ENCODE measurements at regions not wholly inside any gene's neighbourhood (a gene's known extent, or its start where the extent isn't known, plus 50 kb on each side); places are given as distances from the start of the nearest gene placed in this dataset.
"Not testable (repeated sequence)": the region's sequence is repeated elsewhere in the genome, so short reads cannot be mapped to it uniquely, and the experiment has no call there.

DNA sequence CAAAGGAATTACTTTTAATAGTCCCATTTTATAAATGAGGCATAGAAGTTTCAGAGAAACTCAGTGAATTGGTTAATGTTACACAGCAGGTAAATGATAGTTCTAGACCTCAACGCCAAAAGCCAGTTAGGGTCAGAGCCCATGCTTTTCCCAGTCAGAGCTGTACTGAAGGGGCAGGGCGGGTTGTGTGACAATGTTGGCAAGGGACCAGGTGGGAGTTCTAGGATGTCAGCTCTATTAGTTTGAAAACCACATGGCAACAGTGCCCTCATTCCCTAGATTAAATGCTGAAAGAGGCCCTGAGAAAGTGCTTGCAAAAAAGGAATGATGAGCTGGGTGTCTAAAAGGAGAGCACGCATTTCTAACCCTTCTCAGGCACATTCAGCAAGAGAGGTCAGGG is 65.4 kb upstream of the EPHB1 start:
- no peaks in the 10 kb centered on the region for H3K9me3 ChIP-seq (ENCODE audit: control insufficient read depth, low read length)
- no peaks in the 10 kb centered on the region for H3K4me1 Mint-ChIP-seq
- no peaks in the 10 kb centered on the region for H3K36me3 Mint-ChIP-seq (ENCODE audit: low read depth)
- H3K27me3 Mint-ChIP-seq (ENCODE audit: insufficient read depth): peaks cover 10% of the 10 kb centered on the region
- TF ChIP-seq, protein P1, sequence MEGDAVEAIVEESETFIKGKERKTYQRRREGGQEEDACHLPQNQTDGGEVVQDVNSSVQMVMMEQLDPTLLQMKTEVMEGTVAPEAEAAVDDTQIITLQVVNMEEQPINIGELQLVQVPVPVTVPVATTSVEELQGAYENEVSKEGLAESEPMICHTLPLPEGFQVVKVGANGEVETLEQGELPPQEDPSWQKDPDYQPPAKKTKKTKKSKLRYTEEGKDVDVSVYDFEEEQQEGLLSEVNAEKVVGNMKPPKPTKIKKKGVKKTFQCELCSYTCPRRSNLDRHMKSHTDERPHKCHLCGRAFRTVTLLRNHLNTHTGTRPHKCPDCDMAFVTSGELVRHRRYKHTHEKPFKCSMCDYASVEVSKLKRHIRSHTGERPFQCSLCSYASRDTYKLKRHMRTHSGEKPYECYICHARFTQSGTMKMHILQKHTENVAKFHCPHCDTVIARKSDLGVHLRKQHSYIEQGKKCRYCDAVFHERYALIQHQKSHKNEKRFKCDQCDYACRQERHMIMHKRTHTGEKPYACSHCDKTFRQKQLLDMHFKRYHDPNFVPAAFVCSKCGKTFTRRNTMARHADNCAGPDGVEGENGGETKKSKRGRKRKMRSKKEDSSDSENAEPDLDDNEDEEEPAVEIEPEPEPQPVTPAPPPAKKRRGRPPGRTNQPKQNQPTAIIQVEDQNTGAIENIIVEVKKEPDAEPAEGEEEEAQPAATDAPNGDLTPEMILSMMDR (conservative IDR thresholded peaks at IDR 0.05): no peak
- no peaks in the 10 kb centered on the region for H3K4me1 ChIP-seq (ENCODE audit: control insufficient read depth, insufficient read depth, low read length)
- no peak for DNase-seq
- H3K4me3 ChIP-seq (ENCODE audit: low read length): no peak overlapping the region
- no peak overlapping the region for H3K27ac ChIP-seq (ENCODE audit: low read depth, low read length)
- H3K9ac ChIP-seq (ENCODE audit: extremely low read depth, low read length, poor library complexity, severe bottlenecking): no peak overlapping the region
- H3K9me3 Mint-ChIP-seq: no peaks in the 10 kb centered on the region
- 93 to 100% methylated on average over 3 of the region's 3 CpGs for WGBS, 2 experiments (ENCODE audit: insufficient coverage in 1 of 2, insufficient read length in 1 of 2)
- no peaks in the 10 kb centered on the region for H3K36me3 ChIP-seq (ENCODE audit: control insufficient read depth, insufficient read depth, low read length)
- no peak overlapping the region for H3K27ac Mint-ChIP-seq
- H3K27me3 ChIP-seq (ENCODE audit: control insufficient read depth, insufficient read depth, low read length, poor library complexity, severe bottlenecking): peaks cover 8% of the 10 kb centered on the region
- no peak overlapping the region for H3K4me3 Mint-ChIP-seq

DNA sequence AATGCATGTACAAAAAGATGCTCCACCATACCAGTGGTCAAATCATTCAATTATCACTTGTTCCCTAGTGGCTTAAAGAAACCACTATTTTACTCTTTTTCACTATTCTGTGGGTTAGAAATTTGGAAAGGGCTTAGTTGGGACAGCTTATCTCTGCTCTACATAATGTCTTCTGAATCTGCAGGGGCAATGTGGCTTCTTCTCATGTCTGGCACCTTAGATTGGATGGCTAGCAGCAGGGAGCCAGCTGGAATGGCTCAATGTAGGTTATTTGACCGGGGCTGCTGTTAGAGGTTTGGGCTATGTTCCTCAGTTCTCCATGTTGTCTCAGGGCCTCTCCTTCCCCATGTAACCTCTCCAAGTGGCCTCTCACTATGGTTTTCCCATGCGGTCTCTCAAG is 57.5 kb upstream of the EPHB1 start:
- no peak overlapping the region for H3K9ac ChIP-seq (ENCODE audit: extremely low read depth, low read length, poor library complexity, severe bottlenecking)
- no peaks in the 10 kb centered on the region for H3K27me3 ChIP-seq (ENCODE audit: control insufficient read depth, insufficient read depth, low read length, poor library complexity, severe bottlenecking)
- peaks cover 11% of the 10 kb centered on the region for H3K27me3 Mint-ChIP-seq (ENCODE audit: insufficient read depth)

DNA sequence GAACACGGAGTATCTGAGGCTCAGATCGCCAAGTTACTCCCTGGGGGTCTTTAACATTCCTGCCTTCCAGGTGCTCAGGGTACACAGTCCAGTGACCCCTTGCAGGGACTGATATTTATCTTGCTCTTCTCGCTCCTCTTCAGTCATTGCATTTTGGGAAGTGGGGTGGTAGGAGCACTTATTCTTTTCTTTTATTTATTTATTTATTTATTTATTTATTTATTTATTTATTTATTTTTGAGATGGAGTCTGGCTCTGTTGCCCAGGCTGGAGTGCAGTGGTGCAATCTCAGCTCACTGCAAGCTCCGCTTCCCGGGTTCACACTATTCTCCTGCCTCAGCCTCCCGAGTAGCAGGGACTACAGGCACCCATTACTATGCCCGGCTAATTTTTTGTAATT is 55.0 kb upstream of the EPHB1 start:
- not testable (repeated sequence) for H3K4me3 Mint-ChIP-seq; H3K4me1 ChIP-seq (ENCODE audit: control insufficient read depth, insufficient read depth, low read length); H3K27me3 ChIP-seq (ENCODE audit: control insufficient read depth, insufficient read depth, low read length, poor library complexity, severe bottlenecking); H3K9ac ChIP-seq (ENCODE audit: extremely low read depth, low read length, poor library complexity, severe bottlenecking); H3K9me3 Mint-ChIP-seq; H3K36me3 ChIP-seq (ENCODE audit: control insufficient read depth, insufficient read depth, low read length); H3K9me3 ChIP-seq (ENCODE audit: control insufficient read depth, low read length); H3K27ac Mint-ChIP-seq; H3K27ac ChIP-seq (ENCODE audit: low read depth, low read length); H3K4me3 ChIP-seq (ENCODE audit: low read length); DNase-seq; H3K36me3 Mint-ChIP-seq (ENCODE audit: low read depth)
- Mint-ChIP-seq H3K27me3 (ENCODE audit: insufficient read depth) (peaks cover 18% of the 10 kb centered on the region), H3K4me1 (peaks cover 14% of the 10 kb centered on the region)
- 82 to 85% methylated on average over 3 to 6 of the region's 7 CpGs for WGBS, 2 experiments (ENCODE audit: insufficient coverage in 1 of 2, insufficient read length in 1 of 2)

More for the DNA sequence above, 57.5 kb upstream of the EPHB1 start:
- no peak overlapping the region for H3K4me3 Mint-ChIP-seq
- Histone ChIP-seq H3K9me3 (ENCODE audit: control insufficient read depth, low read length) (no peaks in the 10 kb centered on the region), H3K27ac (ENCODE audit: low read depth, low read length) (no peak overlapping the region), H3K4me3 (ENCODE audit: low read length) (no peak overlapping the region), H3K4me1 (ENCODE audit: control insufficient read depth, insufficient read depth, low read length) (no peaks in the 10 kb centered on the region), H3K36me3 (ENCODE audit: control insufficient read depth, insufficient read depth, low read length) (no peaks in the 10 kb centered on the region)
- no peak for DNase-seq
- no peak overlapping the region for H3K27ac Mint-ChIP-seq
- TF ChIP-seq, protein P1 (conservative IDR thresholded peaks at IDR 0.05): no peak
- peaks cover 2% of the 10 kb centered on the region for H3K9me3 Mint-ChIP-seq
- WGBS, 2 experiments (ENCODE audit: insufficient coverage in 1 of 2, insufficient read length in 1 of 2): 87% methylated on average over 2 of the region's 2 CpGs; no CpG with 5 or more reads in 1 of the 2 experiments
- H3K36me3 Mint-ChIP-seq (ENCODE audit: low read depth): no peaks in the 10 kb centered on the region
- peaks cover 17% of the 10 kb centered on the region for H3K4me1 Mint-ChIP-seq

DNA sequence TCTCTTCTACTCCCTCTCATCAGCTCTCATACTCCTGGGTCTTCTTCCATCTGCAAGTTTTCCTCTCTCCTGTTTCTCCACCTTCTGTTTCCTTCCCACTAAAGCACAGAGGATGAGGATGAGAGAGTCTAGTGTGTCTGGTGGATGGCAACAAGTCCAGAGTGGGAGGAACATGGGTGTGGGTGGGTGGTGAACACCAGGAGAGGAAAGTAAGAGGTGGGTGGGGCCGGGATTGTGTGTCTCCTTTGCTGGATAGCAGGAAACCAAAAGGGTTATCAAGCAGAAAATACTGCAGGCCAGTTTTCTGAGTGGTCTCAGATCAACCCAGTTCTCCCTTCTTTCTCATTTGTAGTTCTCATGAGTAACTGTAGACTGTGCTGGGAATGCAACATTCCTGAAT is 52.9 kb upstream of the EPHB1 start:
- TF ChIP-seq, protein P1 (conservative IDR thresholded peaks at IDR 0.05): no peak
- H3K27ac Mint-ChIP-seq: no peak overlapping the region
- H3K9ac ChIP-seq (ENCODE audit: extremely low read depth, low read length, poor library complexity, severe bottlenecking): no peak overlapping the region
- peaks cover 25% of the 10 kb centered on the region for H3K27me3 Mint-ChIP-seq (ENCODE audit: insufficient read depth)
- H3K36me3 ChIP-seq (ENCODE audit: control insufficient read depth, insufficient read depth, low read length): no peaks in the 10 kb centered on the region
- H3K9me3 ChIP-seq (ENCODE audit: control insufficient read depth, low read length): no peaks in the 10 kb centered on the region
- no peaks in the 10 kb centered on the region for H3K4me1 ChIP-seq (ENCODE audit: control insufficient read depth, insufficient read depth, low read length)
- no peak for DNase-seq
- no peaks in the 10 kb centered on the region for H3K4me1 Mint-ChIP-seq
- 87% methylated on average over 1 of the region's 1 CpG; no CpG with 5 or more reads in 1 of the 2 experiments for WGBS, 2 experiments (ENCODE audit: insufficient coverage in 1 of 2, insufficient read length in 1 of 2)
- H3K36me3 Mint-ChIP-seq (ENCODE audit: low read depth): no peaks in the 10 kb centered on the region
- H3K27me3 ChIP-seq (ENCODE audit: control insufficient read depth, insufficient read depth, low read length, poor library complexity, severe bottlenecking): no peaks in the 10 kb centered on the region
- no peak overlapping the region for H3K4me3 ChIP-seq (ENCODE audit: low read length)
- H3K4me3 Mint-ChIP-seq: no peak overlapping the region
- H3K27ac ChIP-seq (ENCODE audit: low read depth, low read length): no peak overlapping the region
- H3K9me3 Mint-ChIP-seq: peaks cover 4% of the 10 kb centered on the region
